ENCODE measurements at regions not wholly inside any gene's neighbourhood (a gene's known extent, or its start where the extent isn't known, plus 50 kb on each side); places are given as distances from the start of the nearest gene placed in this dataset.

DNA sequence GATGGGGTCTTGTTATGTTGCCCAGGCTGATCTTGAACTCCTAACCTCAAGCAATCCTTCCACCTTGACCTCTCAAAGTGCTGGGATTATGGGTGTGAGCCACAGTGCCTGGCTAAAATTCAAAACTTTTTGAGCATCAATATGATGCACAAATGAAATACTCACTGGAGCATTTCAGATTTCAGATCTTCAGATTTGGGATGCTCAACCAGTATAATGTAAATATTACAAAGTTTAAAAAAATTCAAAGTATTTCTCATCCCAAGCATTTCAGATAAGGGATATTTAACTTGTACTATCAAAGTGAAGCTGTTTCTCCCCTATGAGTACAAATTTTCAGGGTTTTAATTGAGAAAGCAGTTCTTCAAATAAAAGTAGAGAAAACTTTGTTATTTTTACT lies 164.1 kb upstream of the CCDC68 start:
- no peak for TF ChIP-seq POLR2A (IDR thresholded peaks at IDR 0.05; ENCODE audit: low read depth)
- TF ChIP-seq, protein P1, sequence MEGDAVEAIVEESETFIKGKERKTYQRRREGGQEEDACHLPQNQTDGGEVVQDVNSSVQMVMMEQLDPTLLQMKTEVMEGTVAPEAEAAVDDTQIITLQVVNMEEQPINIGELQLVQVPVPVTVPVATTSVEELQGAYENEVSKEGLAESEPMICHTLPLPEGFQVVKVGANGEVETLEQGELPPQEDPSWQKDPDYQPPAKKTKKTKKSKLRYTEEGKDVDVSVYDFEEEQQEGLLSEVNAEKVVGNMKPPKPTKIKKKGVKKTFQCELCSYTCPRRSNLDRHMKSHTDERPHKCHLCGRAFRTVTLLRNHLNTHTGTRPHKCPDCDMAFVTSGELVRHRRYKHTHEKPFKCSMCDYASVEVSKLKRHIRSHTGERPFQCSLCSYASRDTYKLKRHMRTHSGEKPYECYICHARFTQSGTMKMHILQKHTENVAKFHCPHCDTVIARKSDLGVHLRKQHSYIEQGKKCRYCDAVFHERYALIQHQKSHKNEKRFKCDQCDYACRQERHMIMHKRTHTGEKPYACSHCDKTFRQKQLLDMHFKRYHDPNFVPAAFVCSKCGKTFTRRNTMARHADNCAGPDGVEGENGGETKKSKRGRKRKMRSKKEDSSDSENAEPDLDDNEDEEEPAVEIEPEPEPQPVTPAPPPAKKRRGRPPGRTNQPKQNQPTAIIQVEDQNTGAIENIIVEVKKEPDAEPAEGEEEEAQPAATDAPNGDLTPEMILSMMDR (IDR thresholded peaks at IDR 0.05) = no peak
- TF ChIP-seq POLR2AphosphoS5 (IDR thresholded peaks at IDR 0.05) = no peak

All from esophagus muscularis mucosa (tissue), 3 donors.